GM12878 (cell line): ENCODE measurements at regions not wholly inside any gene's neighbourhood (a gene's known extent, or its start where the extent isn't known, plus 50 kb on each side); places are given as distances from the start of the nearest gene placed in this dataset.

ENCODE experiments used
- ATAC-seq: fragments of 200-7000 bp; cut with Tn5 transposase; 3 replicates; pipeline ENCODE4 v1.9.1; 2020; ENCODE audit warnings: mild to moderate bottlenecking, moderate library complexity
- BruUV-seq: library from RNA; stranded (reverse); fragments of 400-500 nt; replicated peaks from 2 replicates; lab custom pipeline; 2021; lab: Mats Ljungman, UMichigan
- CTCF ChIA-PET: fragments of 300-600 bp; sonication (Branson Sonifier 250); formaldehyde crosslinking; extraction: SDS; loops from one replicate; lab custom pipeline; 2021; ENCODE audit warnings: inconsistent platforms; lab: Yijun Ruan, JAX
- POLR2A ChIA-PET: fragments of 350-600 bp; formaldehyde crosslinking; extraction: SDS; loops from one replicate; lab custom pipeline; 2021; ENCODE audit warnings: inconsistent platforms; lab: Charles Lee
- RAD21 ChIA-PET: fragments of 300-600 bp; sonication (Branson Sonifier 250); formaldehyde crosslinking; loops from one replicate; lab custom pipeline; 2023; ENCODE audit warnings: antibody characterized with exemption; ENCODE audit not compliant: unreplicated experiment; lab: Charles Lee
- SMC1A ChIA-PET: fragments of 300-600 bp; sonication (Branson Sonifier 250); formaldehyde crosslinking; loops from one replicate; lab custom pipeline; 2023; ENCODE audit not compliant: unreplicated experiment, uncharacterized antibody; lab: Charles Lee
- DNase-seq: peaks from one replicate; pipeline ENCODE4 v3.0.0-alpha.2; 2011; ENCODE audit warnings: low read depth, low spot score
- FAIRE-seq: peaks from 3 replicates; lab custom pipeline; 2011; peaks lifted over from hg19 to GRCh38; lab: Jason Lieb, UNC
- H2AFZ ChIP-seq: 2 replicates; pipeline ENCODE4 v1.6.0; 2011; ENCODE audit warnings: low read depth, low read length, control low read depth; ENCODE audit not compliant: control insufficient read depth
- H3K27ac ChIP-seq: 2 replicates; pipeline ENCODE4 v1.5.1; 2011; ENCODE audit warnings: control low read depth; ENCODE audit not compliant: control insufficient read depth, insufficient read depth
- H3K27me3 ChIP-seq, 2 experiments: replicated peaks in 1 of 2; 2 replicates each; pipeline versions ENCODE4 v1.6.0 to v1.6.1; 2011; ENCODE audit warnings: low read length in 1 of 2; ENCODE audit not compliant: control insufficient read depth in 2 of 2, insufficient read depth in 2 of 2
- H3K36me3 ChIP-seq, 2 experiments: 2 replicates each; pipeline ENCODE4 v1.5.1; 2011; ENCODE audit warnings: low read length in 1 of 2; ENCODE audit not compliant: control insufficient read depth in 2 of 2, insufficient read depth in 2 of 2
- H3K4me1 ChIP-seq: 2 replicates; pipeline ENCODE4 v1.6.1; 2011; ENCODE audit warnings: mild to moderate bottlenecking, low read length, moderate library complexity, mixed read lengths; ENCODE audit not compliant: control insufficient read depth, insufficient read depth
- H3K4me2 ChIP-seq: 2 replicates; pipeline ENCODE4 v1.6.0; 2011; ENCODE audit warnings: control low read depth; ENCODE audit not compliant: control insufficient read depth, insufficient read depth
- H3K4me3 ChIP-seq: fragments of 200-600 bp; sonication (generic); 2 replicates; pipeline ENCODE4 v1.5.1; 2016
- H3K79me2 ChIP-seq: 2 replicates; pipeline ENCODE4 v1.6.0; 2011; ENCODE audit warnings: low read length; ENCODE audit not compliant: control insufficient read depth, insufficient read depth
- H3K9ac ChIP-seq: 2 replicates; pipeline ENCODE4 v1.8.0; 2011; ENCODE audit warnings: low read length, control low read depth, mixed read lengths; ENCODE audit not compliant: control insufficient read depth, insufficient read depth
- H3K9me3 ChIP-seq: replicated peaks from 3 replicates; pipeline ENCODE4 v1.5.1; 2011; ENCODE audit warnings: mild to moderate bottlenecking, low read length; ENCODE audit not compliant: control insufficient read depth, insufficient read depth
- H4K20me1 ChIP-seq: 2 replicates; pipeline ENCODE4 v1.6.0; 2011; ENCODE audit not compliant: control insufficient read depth, insufficient read depth
- CHD4 ChIP-seq: fragments of 200-600 bp; sonication (generic); IDR thresholded peaks from 2 replicates; pipeline ENCODE4 v1.6.1; 2016; ENCODE audit warnings: mild to moderate bottlenecking
- E2F4 ChIP-seq: IDR thresholded peaks from 2 replicates; pipeline ENCODE4 v1.6.1; 2012; ENCODE audit warnings: low read depth, low read length, improper control_type of control experiment
- MLLT1 ChIP-seq: fragments of 450-650 bp; IDR thresholded peaks from 2 replicates; pipeline ENCODE4 v1.6.1; 2016; ENCODE audit warnings: mild to moderate bottlenecking
- MXI1 ChIP-seq: fragments of 150-350 bp; IDR thresholded peaks from 2 replicates; pipeline ENCODE4 v1.6.1; 2011; ENCODE audit warnings: low read depth, mild to moderate bottlenecking, inconsistent platforms, low read length, improper control_type of control experiment
- NKRF ChIP-seq: fragments of 450-650 bp; conservative IDR thresholded peaks from 2 replicates; pipeline ENCODE4 v1.6.1; 2017; ENCODE audit warnings: mild to moderate bottlenecking, moderate library complexity
- POLR2AphosphoS2 ChIP-seq: IDR thresholded peaks from 2 replicates; pipeline ENCODE4 v1.6.1; 2011; ENCODE audit warnings: low read depth, mild to moderate bottlenecking, low read length, improper control_type of control experiment, moderate library complexity
- RB1 ChIP-seq: fragments of 450-650 bp; formaldehyde crosslinking; IDR thresholded peaks from 2 replicates; pipeline ENCODE4 v1.6.1; 2017; ENCODE audit warnings: mild to moderate bottlenecking, borderline replicate concordance
- RBBP5 ChIP-seq: fragments of 200-600 bp; sonication (generic); conservative IDR thresholded peaks from 2 replicates; pipeline ENCODE4 v1.6.1; 2016
- RELA ChIP-seq: fragments of 450-650 bp; IDR thresholded peaks from 2 replicates; pipeline ENCODE4 v1.8.0; 2014; ENCODE audit warnings: borderline replicate concordance; ENCODE audit not compliant: partially characterized antibody
- RUNX3 ChIP-seq: IDR thresholded peaks from 2 replicates; pipeline ENCODE4 v1.6.1; 2012; ENCODE audit warnings: low read length, inconsistent platforms
- SIN3A ChIP-seq: IDR thresholded peaks from 2 replicates; pipeline ENCODE4 v1.6.1; 2012; ENCODE audit warnings: low read depth, low read length, improper control_type of control experiment
- SP1 ChIP-seq: IDR thresholded peaks from one replicate; pipeline ENCODE4 v1.6.1; 2011; ENCODE audit warnings: low read depth, low read length
- TARDBP ChIP-seq: IDR thresholded peaks from 2 replicates; pipeline ENCODE4 v1.6.1; 2016; ENCODE audit warnings: borderline replicate concordance
- USF2 ChIP-seq: IDR thresholded peaks from 2 replicates; pipeline ENCODE4 v1.6.1; 2011; ENCODE audit warnings: low read depth, low read length, improper control_type of control experiment, borderline replicate concordance
- WGBS: methylation state at CpG from one replicate; pipeline ENCODE4 v1.1.6; 2016; ENCODE audit warnings: low lambda C conversion rate; ENCODE audit not compliant: insufficient replicate concordance, insufficient coverage; ENCODE audit errors: missing lambda C conversion rate; 5-methylcytosine and 5-hydroxymethylcytosine counted together
- in situ Hi-C: fragments of 300-500 bp; cut with MboI; formaldehyde crosslinking; loops from 9 replicates; pipeline ENCODE4 v1.14.3; 2018; ENCODE audit warnings: mixed read lengths
- intact Hi-C: fragments of 100-400 bp; cut with micrococcal nuclease; formaldehyde crosslinking; loops from one replicate; pipeline ENCODE4 v1.14.2; 2022; ENCODE audit not compliant: unreplicated experiment

GRCh38 chr10:90289037-90289436, 568.8 kb downstream of the HTR7 start:
- in situ Hi-C loops: no loop called here
- no peak for TF ChIP-seq TARDBP
- TF ChIP-seq RUNX3: peak; percentile 69
- no peak for TF ChIP-seq CHD4
- TF ChIP-seq RELA: no peak
- TF ChIP-seq MLLT1: no peak
- no peak for TF ChIP-seq RBBP5
- TF ChIP-seq, all 136 proteins: peak for 1
- Histone ChIP-seq H3K4me3 (no peak overlapping the region), H3K4me2 (peak overlapping the region; percentile 13; the same call in 1 of the 2 replicates), H3K9ac (no peak overlapping the region), H2AFZ (no peak overlapping the region), H3K9me3 (no peaks in the 10 kb centered on the region), H3K79me2 (no peaks in the 10 kb centered on the region), H3K36me3 (no peaks in the 10 kb centered on the region), H4K20me1 (no peaks in the 10 kb centered on the region), H3K27ac (no peak overlapping the region), H3K4me1 (peaks cover 11% of the 10 kb centered on the region), H3K27me3 (no peaks in the 10 kb centered on the region)
- 0% methylated on average over 1 of the region's 1 CpG for WGBS
- peak; percentile 38 for FAIRE-seq
- POLR2A ChIA-PET: no interaction called here
- intact Hi-C loops: no loop called here
- DNase-seq: peak; percentile 33
- SMC1A ChIA-PET: no interaction called here
- BruUV-seq: no TSS peak
- peak; percentile 82 for ATAC-seq
- RAD21 ChIA-PET: no interaction called here
- CTCF ChIA-PET: interaction anchor here (0.6 kb wide), 1 partner anchor 135 kb away, joined by 3 read pairs; no protein-coding TSS in a partner anchor

- in situ Hi-C loops: no loop called here
- no peak for TF ChIP-seq NKRF
- TF ChIP-seq USF2: no peak
- TF ChIP-seq SP1: no peak
- TF ChIP-seq RB1: no peak
- no peak for TF ChIP-seq POLR2AphosphoS2
- no peak for TF ChIP-seq SIN3A
- TF ChIP-seq E2F4: no peak
- TF ChIP-seq MXI1: no peak
Measured at GRCh38 chr10:90293616-90294015, 564.2 kb downstream of the HTR7 start.

More at GRCh38 chr10:90293616-90294015, 564.2 kb downstream of the HTR7 start:
- Histone ChIP-seq H3K9ac (no peak overlapping the region), H3K27me3 (no peaks in the 10 kb centered on the region), H3K4me3 (no peak overlapping the region), H3K79me2 (no peaks in the 10 kb centered on the region), H3K4me1 (peaks cover 9% of the 10 kb centered on the region), H3K9me3 (no peaks in the 10 kb centered on the region), H2AFZ (no peak overlapping the region), H3K27ac (no peak overlapping the region), H3K4me2 (no peak overlapping the region), H3K36me3 (no peaks in the 10 kb centered on the region), H4K20me1 (no peaks in the 10 kb centered on the region)
- RAD21 ChIA-PET: no interaction called here
- CTCF ChIA-PET: no interaction called here
- intact Hi-C loops: no loop called here
- ATAC-seq (no peak), FAIRE-seq (no peak), DNase-seq (no peak)
- SMC1A ChIA-PET: no interaction called here
- 5% methylated on average over 4 of the region's 4 CpGs for WGBS
- POLR2A ChIA-PET: no interaction called here
- BruUV-seq: no TSS peak
